Left ventricle myocardium superior (tissue), 1 donor: ENCODE measurements at regions not wholly inside any gene's neighbourhood (a gene's known extent, or its start where the extent isn't known, plus 50 kb on each side); places are given as distances from the start of the nearest gene placed in this dataset.

Experiments used
- ATAC-seq: fragments of 200-7000 bp; cut with Tn5 transposase; one replicate; pipeline ENCODE4 v1.9.1; 2020; ENCODE audit warnings: mild to moderate bottlenecking, moderate library complexity
- DNase-seq: peaks from one replicate; pipeline ENCODE4 v3.0.0-alpha.2; 2020
- intact Hi-C: fragments of 100-400 bp; cut with micrococcal nuclease; formaldehyde crosslinking; loops from one replicate; pipeline ENCODE4 v1.11.0; 2022
- donor health status: DM: no; HTN: yes; CAD: no; lungs with severe emphysema.

DNA sequence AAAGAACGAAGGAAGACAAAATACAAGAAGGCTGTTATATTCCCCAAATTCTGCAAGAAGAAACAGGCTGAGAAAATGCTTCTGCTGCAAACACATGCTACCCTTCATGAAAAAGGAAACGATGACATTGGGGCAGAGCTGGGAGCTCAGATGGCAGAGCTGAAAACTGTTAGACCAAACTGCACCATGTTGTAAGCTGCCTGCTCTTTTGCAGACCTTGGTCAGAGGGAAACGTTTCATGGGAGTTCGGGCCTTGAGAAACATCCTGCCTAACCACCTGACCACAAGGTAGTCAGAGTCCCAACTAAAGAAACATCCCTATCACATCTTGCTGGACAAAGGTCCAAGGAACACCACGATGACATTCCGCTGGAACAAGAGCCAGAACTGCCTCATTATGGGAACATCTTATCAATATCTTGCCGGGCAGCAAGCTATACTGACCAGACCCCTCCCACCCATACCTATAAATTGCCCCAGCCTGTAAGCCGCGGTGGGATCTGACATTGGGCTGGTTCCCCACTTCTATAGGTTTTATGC lies 110.7 kb upstream of the CTSC start:
- DNase-seq, result no peak
- intact Hi-C loops, result no loop called here
- ATAC-seq, result no peak

DNA sequence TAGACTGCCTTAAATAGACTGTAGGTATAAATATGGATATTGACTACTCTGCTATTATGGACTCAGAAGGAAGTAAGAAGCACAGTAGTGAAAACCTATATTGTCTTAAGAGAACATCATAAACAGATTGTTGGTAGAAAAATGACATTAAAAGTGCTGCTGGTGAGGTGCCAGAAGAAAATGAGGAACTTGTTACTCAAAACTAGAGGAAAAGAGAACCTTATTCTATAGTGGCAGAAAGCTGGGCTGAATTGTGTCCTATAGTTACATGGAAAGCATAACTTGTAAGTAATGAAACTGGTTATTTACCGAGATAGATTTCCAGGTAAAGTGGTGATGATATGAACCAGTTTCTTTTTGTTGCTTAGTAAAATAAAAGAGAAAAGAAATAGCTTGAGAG lies 109.7 kb upstream of the CTSC start:
- intact Hi-C loops, result no loop called here
- DNase-seq (no peak), ATAC-seq (no peak)

DNA sequence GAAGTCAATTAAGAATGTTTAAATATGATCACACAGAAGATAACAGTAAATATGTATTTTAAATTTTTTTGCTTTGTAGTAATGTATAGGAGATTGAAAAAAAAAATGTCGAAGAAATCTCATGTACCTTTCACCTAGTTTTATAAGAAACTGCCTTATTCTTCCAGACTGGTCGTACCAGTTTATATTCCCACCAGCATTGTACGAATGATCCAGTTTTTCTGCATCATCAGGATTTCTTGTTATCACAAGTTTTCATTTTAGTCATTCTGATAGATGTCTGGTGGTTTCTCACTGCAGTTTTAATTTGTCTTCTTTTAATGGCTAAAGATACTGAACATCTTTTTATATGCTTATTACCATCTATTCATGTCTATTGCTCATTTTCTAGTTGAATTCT lies 101.8 kb upstream of the CTSC start:
- intact Hi-C loops, result no loop called here
- no peak for DNase-seq
- ATAC-seq, result no peak

DNA sequence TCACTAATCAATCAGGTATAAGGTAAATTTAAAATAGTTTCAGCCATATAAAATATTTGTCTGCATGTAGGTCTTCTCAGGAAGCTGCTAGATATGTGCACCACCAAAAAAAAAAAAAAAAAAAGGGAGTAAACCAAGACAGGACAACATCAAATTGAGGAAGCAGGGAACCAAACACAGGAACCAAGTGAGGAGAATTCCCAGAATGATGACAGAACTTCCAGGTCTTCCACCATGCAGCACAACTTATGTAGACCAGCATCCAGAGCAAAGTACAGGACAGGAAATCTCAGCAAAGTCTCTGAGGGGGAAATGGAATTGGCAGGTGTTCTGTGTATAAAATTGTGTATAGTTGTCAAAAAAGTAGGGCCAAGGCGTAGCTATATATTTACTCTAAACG lies 101.2 kb upstream of the CTSC start:
- no peak for DNase-seq
- ATAC-seq, result no peak
- intact Hi-C loops, result no loop called here

DNA sequence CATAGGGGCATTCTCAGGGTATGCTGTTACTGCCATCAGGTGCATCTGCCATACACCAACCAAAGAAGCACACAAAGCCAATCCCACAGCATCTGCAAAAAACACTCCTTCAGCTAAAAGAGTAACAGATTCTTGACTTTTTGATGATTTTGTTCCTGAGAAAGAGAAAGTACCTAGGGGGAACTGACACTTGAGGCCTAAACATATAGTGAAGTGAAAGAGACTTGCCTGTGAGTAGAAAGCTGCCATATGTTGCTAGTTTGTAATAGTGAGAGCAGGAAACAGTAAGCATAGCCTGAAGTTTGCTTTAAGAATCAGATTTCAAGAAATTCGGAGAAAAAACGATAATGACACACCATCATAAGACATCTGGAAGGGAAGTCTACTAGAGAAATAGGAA lies 97.9 kb upstream of the CTSC start:
- DNase-seq (no peak), ATAC-seq (no peak)
- intact Hi-C loops, result no loop called here

DNA sequence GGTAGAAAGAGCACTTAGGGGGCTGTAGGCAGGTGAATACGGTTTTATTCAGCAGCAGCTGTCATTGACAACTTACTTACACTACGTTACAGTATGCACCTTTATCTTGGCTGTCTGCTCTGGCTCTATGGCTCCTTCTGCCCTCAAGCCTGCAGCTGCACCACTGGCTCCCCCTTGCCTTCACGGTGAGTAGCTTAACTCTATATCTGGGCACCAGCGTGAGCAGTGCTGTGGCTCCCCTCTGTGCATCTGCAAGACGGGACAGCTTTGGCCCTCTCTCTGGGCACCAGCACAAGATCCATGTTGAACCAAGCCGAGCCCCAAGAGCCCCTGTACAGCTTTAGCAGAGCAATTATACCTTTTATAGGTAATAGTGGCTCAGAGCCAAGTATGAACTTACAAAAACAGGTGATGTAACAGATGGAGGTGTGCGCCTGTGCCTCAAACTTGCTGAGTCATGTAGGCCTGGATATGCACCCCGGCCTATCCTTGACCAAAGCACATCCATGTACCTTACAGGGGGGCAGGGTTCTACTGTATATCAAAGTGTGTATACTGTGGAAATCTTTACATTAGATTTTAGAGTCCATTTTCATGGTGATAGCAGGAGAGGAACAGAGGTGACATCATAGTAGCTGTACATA lies 96.9 kb upstream of the CTSC start:
- intact Hi-C loops, result no loop called here
- DNase-seq (no peak), ATAC-seq (no peak)

DNA sequence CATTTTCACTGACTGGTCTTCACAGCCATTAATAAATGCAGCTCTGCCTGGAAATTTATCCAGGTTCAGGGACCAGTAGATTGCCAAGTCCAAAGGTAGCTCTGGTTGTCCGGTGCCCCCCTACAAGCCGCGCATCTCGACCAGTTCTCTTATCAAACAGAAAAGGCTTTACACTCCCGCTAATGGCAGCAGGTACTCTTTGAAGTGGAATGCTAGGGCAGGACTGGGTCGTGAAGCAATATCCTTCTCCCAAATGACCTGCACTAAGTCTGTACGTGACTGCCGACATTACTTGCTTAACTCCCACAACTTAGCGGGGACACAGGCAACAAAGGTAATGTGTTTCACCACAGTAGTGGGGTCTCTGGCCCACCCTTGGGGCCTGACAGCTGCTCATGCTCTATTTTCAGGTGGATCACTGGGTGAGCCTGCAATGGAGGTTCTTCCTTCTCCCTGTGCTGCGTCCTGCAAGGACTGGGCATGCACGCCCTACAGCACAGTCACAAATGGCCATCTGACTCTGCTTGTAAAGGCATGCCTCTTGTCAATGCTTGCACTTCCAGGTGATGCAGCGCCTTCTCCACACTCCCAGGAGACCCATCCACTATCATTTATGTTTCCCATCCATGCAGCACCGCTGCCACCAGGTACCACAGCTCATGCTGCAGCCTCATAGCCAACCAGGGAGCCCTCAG lies 96.1 kb upstream of the CTSC start:
- intact Hi-C loops, result no loop called here
- ATAC-seq, result no peak
- no peak for DNase-seq

DNA sequence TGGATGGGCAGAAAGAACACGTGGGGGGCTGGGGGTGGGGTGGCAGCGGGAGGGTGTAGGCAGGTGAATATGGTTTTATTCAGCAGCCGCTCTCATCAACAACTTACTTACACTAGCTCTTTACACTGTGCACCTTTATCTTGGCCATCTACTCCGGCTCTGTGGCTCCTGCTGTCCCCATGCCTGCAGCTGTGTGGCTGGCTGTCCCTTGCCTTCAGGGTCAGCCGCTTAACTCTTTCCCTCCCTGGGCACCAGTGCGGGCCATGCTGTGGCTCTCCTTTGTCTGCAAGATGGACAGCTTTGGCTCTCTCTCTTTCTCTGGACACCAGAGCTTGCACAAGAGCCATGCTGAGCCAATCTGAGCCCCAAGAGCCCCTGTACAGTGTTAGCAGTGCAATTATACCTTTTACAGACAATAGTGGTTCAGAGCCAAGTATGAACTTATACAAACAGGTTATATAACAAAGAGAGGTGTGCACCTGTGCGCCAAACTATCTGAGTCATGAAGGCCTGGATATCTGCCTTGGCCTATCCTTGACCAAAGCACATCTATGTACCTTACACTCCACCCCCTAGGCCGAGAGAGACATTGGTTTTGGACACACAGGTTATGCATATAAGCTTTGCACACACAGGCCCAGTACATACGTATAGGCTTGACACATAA lies 94.3 kb upstream of the CTSC start:
- no peak for DNase-seq
- intact Hi-C loops, result no loop called here

DNA sequence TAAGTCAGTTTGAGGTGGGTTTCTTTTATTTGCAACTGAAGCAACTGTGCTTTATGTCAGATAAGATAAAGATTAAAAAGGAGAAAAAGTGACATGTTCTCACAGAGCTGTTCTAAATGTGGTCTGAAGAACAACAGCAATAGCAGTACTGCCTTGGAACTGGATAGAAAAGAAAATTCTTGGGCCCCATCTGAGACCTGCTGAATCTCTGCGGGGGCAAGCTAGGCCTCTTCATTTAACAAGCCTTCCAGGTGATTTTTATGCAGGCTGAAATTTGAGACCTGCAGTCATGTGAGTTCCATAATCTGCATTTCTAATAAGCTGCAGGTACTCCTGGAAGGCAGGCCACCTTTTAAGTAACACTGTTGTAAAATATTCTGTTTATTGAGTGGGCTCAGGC lies 91.4 kb upstream of the CTSC start:
- ATAC-seq (no peak), DNase-seq (no peak)
- intact Hi-C loops, result no loop called here

More for the DNA sequence above, 94.3 kb upstream of the CTSC start:
- no peak for ATAC-seq

DNA sequence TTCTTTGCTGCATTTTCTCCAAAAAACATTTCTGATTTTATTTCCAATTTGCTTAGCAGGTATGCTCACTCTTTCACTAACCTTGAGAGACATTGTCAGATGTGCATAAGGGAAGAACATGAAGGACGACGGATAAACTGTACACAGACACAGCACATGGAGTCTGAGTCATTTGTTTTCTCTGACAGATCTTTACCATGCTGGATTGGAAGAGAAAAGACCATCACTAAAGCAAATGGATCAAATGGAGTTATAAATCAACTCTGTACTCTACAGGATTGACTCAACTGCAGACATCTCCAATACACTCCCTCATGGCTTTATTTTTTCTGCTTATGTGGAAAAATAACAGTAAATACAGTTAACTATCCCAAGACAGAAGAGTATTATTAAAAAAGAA lies 90.2 kb upstream of the CTSC start:
- no peak for DNase-seq
- no peak for ATAC-seq

DNA sequence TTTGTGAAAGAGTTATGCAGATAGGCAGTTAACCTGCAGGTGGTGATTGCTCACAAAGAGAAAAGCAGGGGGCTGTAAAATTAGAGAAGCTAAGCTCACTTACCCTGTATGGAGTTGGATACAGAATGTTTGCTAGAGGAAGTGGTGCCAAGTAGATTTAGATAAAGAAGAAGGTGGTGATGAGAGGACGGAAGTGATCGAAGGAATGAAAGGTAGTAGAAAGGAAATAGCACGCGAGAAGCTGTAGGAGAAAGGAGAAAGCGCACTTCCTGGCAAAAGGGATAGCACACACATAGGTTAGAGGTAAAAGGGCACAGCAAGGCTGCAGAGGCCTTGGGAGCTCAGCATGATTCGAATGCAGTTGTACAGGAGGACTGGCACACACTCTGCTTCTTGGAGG lies 87.3 kb upstream of the CTSC start:
- ATAC-seq (no peak), DNase-seq (no peak)
- intact Hi-C loops, result no loop called here

More for the DNA sequence above, 90.2 kb upstream of the CTSC start:
- intact Hi-C loops, result no loop called here

DNA sequence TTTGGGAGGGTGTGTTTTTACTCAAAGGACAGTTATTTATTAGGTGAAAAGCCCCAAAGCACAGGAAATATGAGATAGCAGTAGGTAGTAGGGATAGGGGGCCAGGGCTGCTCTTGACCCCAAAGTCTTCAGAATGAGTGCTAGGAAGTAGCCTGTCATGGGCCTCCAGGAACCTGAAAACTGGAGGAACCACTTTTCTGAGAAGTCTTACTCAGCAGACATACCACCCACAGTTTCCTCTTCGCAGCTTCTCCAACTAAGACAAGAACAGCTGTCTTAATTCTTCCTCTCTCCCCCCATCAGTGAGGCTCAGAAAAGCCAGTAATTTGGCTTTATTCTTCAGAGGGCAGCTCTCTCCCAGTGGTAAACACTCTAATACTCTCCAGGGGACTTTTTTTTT lies 84.0 kb upstream of the CTSC start:
- ATAC-seq, result peak; percentile 65
- intact Hi-C loops, result no loop called here
- no peak for DNase-seq

DNA sequence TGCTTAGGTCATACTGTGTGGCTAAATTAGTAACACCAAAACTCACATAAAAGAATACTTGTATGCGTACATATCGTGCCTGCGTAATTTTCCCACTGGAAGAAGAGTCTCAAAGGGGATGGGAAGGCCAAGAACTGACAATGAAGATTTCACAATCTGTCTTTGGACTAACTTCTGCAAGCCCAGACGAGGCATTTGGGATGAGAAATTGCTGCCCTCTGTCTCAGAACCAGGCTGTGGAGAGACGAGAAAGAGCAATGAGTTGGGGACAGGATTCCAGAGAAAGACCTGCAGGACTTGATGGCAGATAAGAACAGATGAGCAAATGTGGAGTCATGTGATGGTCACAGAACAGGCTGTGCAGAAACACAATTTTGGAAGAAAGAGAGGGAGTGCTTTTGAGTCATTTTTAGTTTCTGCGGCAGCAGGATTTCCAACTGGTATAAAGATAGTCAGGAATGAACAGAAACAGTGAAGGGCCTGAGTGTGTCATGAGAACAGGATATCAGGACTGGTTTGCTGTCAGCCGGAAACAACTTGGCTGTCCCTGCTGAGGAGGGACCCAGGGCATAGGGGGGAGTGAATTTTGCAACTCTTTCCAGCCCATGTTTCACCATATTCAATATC lies 82.7 kb upstream of the CTSC start:
- ATAC-seq, result peak; percentile 93
- intact Hi-C loops, result no loop called here
- DNase-seq, result peak; percentile 51

DNA sequence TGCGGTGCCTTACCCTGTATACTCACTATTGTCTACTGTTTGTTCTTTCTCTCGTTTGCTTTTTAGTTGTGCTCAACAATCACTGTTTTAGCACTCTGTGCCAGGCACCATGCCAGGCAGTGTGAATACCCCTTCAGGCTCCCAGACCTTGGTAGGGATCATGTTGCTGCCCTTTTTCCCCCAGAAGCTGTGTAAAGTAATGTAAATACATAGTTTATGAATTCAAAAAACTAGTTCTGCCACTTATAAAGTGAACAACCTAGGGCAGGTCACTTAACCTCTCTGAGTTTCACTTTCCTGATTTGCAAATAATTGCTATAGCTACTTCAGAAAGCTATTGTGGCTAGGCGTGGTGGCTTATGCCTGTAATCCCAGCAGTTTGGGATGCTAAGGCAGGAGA lies 81.0 kb upstream of the CTSC start:
- no peak for DNase-seq
- no peak for ATAC-seq
- intact Hi-C loops, result no loop called here

DNA sequence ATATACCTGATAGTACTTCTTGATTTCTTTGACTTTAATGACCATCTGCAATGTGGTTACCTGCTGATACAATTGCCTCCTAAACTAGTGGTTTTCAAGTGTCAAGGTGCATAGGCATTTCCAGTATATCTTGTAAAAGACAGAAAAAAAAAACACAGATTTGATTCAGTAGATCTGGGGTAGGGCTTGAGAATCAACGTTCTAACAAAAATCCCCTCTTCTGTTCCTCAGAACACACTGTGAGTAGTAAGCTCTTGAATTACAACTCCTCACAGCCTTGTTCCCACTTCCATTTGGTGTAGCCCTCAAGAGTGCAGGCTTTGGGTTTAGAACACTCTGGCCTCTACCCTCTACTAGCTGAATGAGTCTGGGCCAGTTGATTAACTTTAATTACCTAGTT lies 78.0 kb upstream of the CTSC start:
- intact Hi-C loops, result no loop called here
- no peak for DNase-seq

DNA sequence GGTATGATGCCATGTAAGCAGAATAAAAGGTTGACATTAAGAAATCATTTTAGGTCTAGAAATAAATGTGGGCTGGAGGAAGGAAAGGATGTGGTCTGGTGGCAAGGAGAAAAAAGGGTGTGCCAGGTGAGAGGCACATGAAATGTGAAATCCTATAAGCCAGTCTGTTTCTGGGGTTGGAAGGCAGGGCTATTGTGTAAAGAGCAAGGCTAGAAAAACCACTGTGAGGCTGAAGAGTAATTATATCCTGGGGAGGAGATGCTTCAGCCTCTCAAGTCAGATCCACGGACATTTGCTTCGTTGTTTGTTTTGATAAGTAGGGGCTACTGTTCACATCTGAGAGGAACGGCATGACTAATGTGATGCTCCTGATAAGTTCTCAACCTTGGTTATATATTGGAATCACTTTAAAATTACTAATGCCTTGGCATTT lies 77.5 kb upstream of the CTSC start:
- DNase-seq, result no peak
- intact Hi-C loops, result no loop called here
- ATAC-seq, result no peak

More for the DNA sequence above, 78.0 kb upstream of the CTSC start:
- no peak for ATAC-seq

DNA sequence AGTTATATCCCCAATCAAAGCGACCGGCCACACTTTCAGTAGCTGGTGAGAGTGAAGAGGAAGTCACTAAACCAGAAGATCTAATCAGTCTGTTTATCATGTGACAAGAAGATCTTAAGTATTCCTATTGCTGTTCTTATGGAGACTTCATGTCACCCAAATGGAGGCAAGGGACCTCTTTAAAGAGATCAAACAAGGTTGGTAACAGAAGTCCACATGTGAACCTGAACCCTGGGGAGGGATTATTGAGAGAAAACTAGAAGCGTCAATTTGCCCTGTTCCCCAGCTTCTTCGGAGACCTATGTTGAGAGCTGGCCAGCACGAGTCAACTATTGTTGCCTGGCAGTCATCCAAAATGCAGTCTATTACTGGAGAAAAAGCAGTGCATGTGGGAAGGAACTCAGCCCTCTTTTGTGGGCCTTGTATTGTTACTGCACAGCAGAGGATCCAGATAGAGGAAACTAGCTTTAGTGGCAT lies 76.9 kb upstream of the CTSC start:
- intact Hi-C loops, result no loop called here
- DNase-seq, result no peak

DNA sequence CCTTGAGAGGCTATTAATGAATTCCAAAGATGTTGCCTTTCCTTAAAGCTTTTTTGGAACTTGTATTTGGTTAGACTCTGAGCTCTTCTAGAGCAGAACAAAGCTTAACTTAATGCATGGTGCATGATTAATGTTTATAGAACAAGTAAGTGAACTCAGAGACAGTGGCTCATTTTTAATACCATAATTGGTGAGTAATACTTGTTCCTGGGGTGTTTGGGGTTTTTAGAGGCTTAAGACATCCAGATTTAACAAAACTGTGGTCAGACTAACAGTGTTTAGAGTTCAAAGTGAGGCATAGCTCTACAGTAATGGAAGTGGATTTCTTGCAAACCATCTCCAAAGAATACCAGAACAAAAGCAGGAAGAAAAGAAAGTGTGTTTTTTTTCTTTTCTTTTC lies 73.7 kb upstream of the CTSC start:
- no peak for ATAC-seq
- intact Hi-C loops, result no loop called here
- no peak for DNase-seq

More for the DNA sequence above, 76.9 kb upstream of the CTSC start:
- peak; percentile 81 for ATAC-seq

DNA sequence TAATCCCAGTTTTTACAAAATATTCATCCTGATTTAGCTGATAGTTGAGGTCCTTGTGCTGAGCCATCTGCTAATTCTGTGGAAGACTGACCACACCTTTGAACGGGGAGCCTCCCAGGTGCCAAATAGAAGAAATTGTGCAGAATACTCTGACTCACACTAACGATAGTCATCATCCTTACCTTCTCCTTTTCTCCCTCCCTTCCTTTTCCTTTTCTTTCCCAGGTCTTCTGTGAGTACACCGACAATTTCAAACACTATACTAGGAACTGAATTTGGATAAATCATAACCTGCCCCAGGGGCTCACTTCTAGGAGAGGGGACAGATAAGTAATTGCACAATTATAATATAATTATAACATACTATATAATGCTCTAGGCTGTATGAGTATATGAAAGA lies 73.1 kb upstream of the CTSC start:
- DNase-seq (no peak), ATAC-seq (no peak)
- intact Hi-C loops, result no loop called here

DNA sequence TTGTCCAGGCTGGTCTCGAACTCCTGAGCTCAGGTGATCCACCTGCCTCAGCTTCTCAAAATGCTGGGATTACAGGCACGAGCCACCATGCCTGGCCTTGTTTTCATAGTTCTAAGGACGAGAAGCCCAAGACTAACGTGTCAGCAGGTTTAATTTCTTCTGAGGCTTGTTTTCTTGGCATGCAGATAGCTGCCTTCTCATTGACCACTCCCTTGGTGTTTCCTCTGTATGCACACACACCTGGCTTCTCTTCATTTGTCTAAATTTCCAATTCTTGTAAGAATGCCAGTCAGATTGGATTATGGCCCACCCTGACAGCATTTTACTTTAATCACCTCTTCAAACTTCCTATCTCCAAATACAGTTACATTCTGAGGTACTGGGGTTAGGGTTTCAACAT lies 72.5 kb upstream of the CTSC start:
- ATAC-seq (no peak), DNase-seq (no peak)
- intact Hi-C loops, result no loop called here
